ENCODE measurements at regions not wholly inside any gene's neighbourhood (a gene's known extent, or its start where the extent isn't known, plus 50 kb on each side); places are given as distances from the start of the nearest gene placed in this dataset.

DNA sequence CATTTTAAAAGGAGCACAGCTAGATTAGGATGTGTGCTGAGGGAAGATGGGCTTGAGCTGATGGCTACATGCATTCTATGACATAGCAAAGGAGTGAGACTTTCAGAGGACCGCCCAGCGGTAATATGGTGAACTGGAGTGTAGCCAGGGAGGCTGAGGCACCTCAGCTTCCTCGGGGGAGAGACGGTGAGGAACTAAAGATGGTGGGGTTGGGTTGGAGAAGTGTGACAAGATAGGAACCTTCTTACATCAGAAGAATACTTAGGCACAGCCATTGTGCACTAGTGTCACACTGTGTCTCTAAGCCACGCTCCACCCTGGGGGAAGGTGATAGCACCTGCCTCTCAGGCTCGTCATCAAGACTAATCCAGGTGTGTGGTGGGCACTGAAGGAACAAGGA is 118.0 kb upstream of the IRX2 start (continued):
- TF ChIP-seq YY1 (IDR thresholded peaks at IDR 0.05; ENCODE audit: low read depth, low read length) = no peak
